Stimulated activated memory B cell treated with anti-CD40 and anti-IgM and Interleukin-4, amounts not matched to agents 10 μg/mL and 1 μg/mL and 100 μg/mL, for 72 hours (primary cell): ENCODE measurements at regions not wholly inside any gene's neighbourhood (a gene's known extent, or its start where the extent isn't known, plus 50 kb on each side); places are given as distances from the start of the nearest gene placed in this dataset.

ENCODE experiments used
- ATAC-seq: fragments of 150-1000 bp; cut with Tn5 transposase; 2 replicates; pipeline ENCODE4 v1.10.0; 2021
- H3K27ac Mint-ChIP-seq: one replicate; pipeline ENCODE4 v1.8.0; 2022; ENCODE audit warnings: mild to moderate bottlenecking, mixed read lengths
- H3K27me3 Mint-ChIP-seq: one replicate; pipeline ENCODE4 v1.8.0; 2022; ENCODE audit warnings: mixed read lengths
- H3K36me3 Mint-ChIP-seq: one replicate; pipeline ENCODE4 v1.8.0; 2022; ENCODE audit warnings: mixed read lengths
- H3K4me1 Mint-ChIP-seq: one replicate; pipeline ENCODE4 v1.8.0; 2022; ENCODE audit warnings: mixed read lengths
- H3K4me3 Mint-ChIP-seq: one replicate; pipeline ENCODE4 v1.8.0; 2022; ENCODE audit warnings: mild to moderate bottlenecking, moderate library complexity, mixed read lengths
- H3K9me3 Mint-ChIP-seq: one replicate; pipeline ENCODE4 v1.8.0; 2022; ENCODE audit warnings: mixed read lengths

DNA sequence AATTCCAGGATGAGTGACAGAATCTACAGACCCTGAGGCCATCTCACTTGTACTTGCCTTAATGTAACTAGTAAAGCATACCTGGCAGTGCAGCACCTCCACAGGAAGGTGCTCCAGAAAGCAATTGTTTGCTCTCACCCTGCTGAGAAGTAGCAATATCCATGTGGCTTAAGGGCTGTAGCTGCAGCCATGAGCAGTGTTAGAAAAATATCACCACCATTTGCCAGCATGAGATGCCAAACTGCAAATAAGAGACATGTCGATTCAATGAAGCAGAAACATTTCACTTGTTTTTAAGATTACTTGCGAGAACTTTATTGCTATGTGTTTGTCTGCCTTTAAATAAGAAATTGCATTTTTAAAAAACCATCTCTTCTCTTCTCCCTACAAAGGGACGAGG, 151.5 kb downstream of the PRL start:
- ATAC-seq: no peak
- no peaks in the 10 kb centered on the region for H3K4me1 Mint-ChIP-seq
- H3K9me3 Mint-ChIP-seq: no peaks in the 10 kb centered on the region
- no peak overlapping the region for H3K27ac Mint-ChIP-seq
- H3K27me3 Mint-ChIP-seq: no peaks in the 10 kb centered on the region
- H3K36me3 Mint-ChIP-seq: no peaks in the 10 kb centered on the region
- no peak overlapping the region for H3K4me3 Mint-ChIP-seq

DNA sequence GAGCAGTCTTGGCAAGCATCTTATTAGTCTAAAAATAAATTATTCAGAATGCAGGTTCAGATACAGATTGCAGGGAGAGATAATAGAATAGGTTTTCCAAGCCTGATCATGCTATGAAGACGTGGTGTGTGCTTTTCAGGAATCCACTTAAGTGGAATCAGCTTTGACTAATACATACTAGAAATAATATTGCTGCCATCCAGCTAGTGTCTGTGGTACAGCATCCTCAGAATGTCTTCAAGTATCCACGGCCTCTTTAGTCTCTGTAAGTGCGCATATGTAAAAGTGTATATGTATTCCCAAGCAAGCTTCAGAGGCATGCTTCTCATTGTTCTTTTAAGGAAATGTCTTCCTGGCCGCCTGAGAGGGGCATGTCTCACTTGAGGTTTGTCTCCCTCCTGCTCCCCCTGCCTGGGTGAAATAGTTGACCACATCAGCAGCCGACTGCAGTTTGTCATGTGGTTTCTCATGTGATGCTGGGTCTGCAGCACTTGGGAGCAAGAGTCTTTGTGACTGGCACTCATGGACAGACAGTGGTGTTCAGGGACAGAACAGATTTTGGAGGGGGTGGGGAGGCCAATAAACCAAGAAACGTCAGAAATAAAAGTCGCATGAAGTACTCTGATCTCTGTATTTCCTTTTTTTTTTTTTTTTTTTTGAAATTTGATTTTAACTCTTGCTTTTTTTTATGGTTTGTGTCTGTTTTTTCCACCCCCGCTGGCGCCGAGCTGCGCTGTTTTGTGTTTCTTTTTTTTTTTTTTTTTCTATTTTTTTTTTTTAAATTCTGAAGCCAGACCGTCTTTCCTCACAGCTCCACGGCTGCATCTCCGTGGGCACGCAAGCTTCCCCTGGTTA, 150.8 kb downstream of the PRL start:
- Mint-ChIP-seq H3K4me3 (no peak overlapping the region), H3K9me3 (no peaks in the 10 kb centered on the region), H3K27ac (no peak overlapping the region), H3K36me3 (no peaks in the 10 kb centered on the region), H3K4me1 (no peaks in the 10 kb centered on the region), H3K27me3 (no peaks in the 10 kb centered on the region)
- ATAC-seq: no peak

- Mint-ChIP-seq H3K36me3 (no peaks in the 10 kb centered on the region), H3K27me3 (no peaks in the 10 kb centered on the region), H3K9me3 (no peaks in the 10 kb centered on the region), H3K4me1 (no peaks in the 10 kb centered on the region), H3K4me3 (no peak overlapping the region), H3K27ac (no peak overlapping the region)
- ATAC-seq: no peak
Measured at GRCh38 chr6:22146678-22146930, 150.2 kb downstream of the PRL start.

GRCh38 chr6:22146931-22147701, 149.7 kb downstream of the PRL start:
- no peak overlapping the region for H3K4me3 Mint-ChIP-seq
- no peaks in the 10 kb centered on the region for H3K27me3 Mint-ChIP-seq
- no peaks in the 10 kb centered on the region for H3K36me3 Mint-ChIP-seq
- no peak overlapping the region for H3K27ac Mint-ChIP-seq
- H3K9me3 Mint-ChIP-seq: no peaks in the 10 kb centered on the region
- no peaks in the 10 kb centered on the region for H3K4me1 Mint-ChIP-seq
- ATAC-seq: no peak

GRCh38 chr6:22147921-22148776, 148.7 kb downstream of the PRL start:
- H3K27ac Mint-ChIP-seq: no peak overlapping the region
- no peak overlapping the region for H3K4me3 Mint-ChIP-seq
- H3K36me3 Mint-ChIP-seq: no peaks in the 10 kb centered on the region
- no peak for ATAC-seq
- H3K9me3 Mint-ChIP-seq: no peaks in the 10 kb centered on the region
- no peaks in the 10 kb centered on the region for H3K4me1 Mint-ChIP-seq
- H3K27me3 Mint-ChIP-seq: no peaks in the 10 kb centered on the region

- no peak for ATAC-seq
- Mint-ChIP-seq H3K27ac (no peak overlapping the region), H3K36me3 (no peaks in the 10 kb centered on the region)
Measured at GRCh38 chr6:22149096-22149495, 147.7 kb downstream of the PRL start.

GRCh38 chr6:22149501-22150367, 147.1 kb downstream of the PRL start:
- ATAC-seq: no peak
- no peak overlapping the region for H3K4me3 Mint-ChIP-seq
- H3K27ac Mint-ChIP-seq: no peak overlapping the region
- H3K9me3 Mint-ChIP-seq: no peaks in the 10 kb centered on the region
- H3K36me3 Mint-ChIP-seq: no peaks in the 10 kb centered on the region
- no peaks in the 10 kb centered on the region for H3K27me3 Mint-ChIP-seq
- H3K4me1 Mint-ChIP-seq: no peaks in the 10 kb centered on the region

More at GRCh38 chr6:22149096-22149495, 147.7 kb downstream of the PRL start:
- Mint-ChIP-seq H3K4me1 (no peaks in the 10 kb centered on the region), H3K9me3 (no peaks in the 10 kb centered on the region), H3K4me3 (no peak overlapping the region), H3K27me3 (no peaks in the 10 kb centered on the region)

GRCh38 chr6:22150368-22151035, 146.3 kb downstream of the PRL start:
- Mint-ChIP-seq H3K4me1 (no peaks in the 10 kb centered on the region), H3K4me3 (no peak overlapping the region), H3K36me3 (no peaks in the 10 kb centered on the region), H3K27me3 (no peaks in the 10 kb centered on the region), H3K27ac (no peak overlapping the region), H3K9me3 (no peaks in the 10 kb centered on the region)
- no peak for ATAC-seq

GRCh38 chr6:22151892-22152291, 144.9 kb downstream of the PRL start:
- Mint-ChIP-seq H3K9me3 (no peaks in the 10 kb centered on the region), H3K27me3 (no peaks in the 10 kb centered on the region), H3K27ac (no peak overlapping the region), H3K4me3 (no peak overlapping the region), H3K36me3 (no peaks in the 10 kb centered on the region), H3K4me1 (no peaks in the 10 kb centered on the region)
- no peak for ATAC-seq

DNA sequence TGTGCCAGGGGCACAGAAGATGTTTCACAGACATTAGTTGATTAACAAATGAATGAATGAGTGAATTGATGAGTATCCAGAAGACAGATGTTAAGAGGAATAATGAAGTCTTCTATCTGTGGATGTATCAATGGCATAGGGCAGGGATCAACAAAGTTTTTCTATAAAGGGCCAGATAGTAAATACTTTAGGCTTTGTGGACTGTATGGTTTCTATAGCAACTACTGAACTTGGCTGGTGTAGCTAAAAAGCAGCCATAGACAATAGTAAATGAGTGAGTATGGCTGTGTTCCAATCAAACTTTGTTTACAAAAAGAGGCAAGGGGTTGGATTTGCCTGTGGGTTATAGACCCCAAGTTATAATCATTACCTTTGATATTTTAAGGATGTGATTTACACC, 144.0 kb downstream of the PRL start:
- Mint-ChIP-seq H3K27me3 (no peaks in the 10 kb centered on the region), H3K4me1 (no peaks in the 10 kb centered on the region), H3K4me3 (no peak overlapping the region), H3K27ac (no peak overlapping the region), H3K9me3 (no peaks in the 10 kb centered on the region), H3K36me3 (no peaks in the 10 kb centered on the region)
- no peak for ATAC-seq

GRCh38 chr6:22153384-22154158, 143.3 kb downstream of the PRL start:
- no peaks in the 10 kb centered on the region for H3K36me3 Mint-ChIP-seq
- ATAC-seq: no peak
- no peaks in the 10 kb centered on the region for H3K27me3 Mint-ChIP-seq
- no peaks in the 10 kb centered on the region for H3K9me3 Mint-ChIP-seq
- H3K4me1 Mint-ChIP-seq: no peaks in the 10 kb centered on the region
- no peak overlapping the region for H3K27ac Mint-ChIP-seq
- no peak overlapping the region for H3K4me3 Mint-ChIP-seq

- no peaks in the 10 kb centered on the region for H3K9me3 Mint-ChIP-seq
- H3K27me3 Mint-ChIP-seq: no peaks in the 10 kb centered on the region
- H3K27ac Mint-ChIP-seq: no peak overlapping the region
- H3K4me3 Mint-ChIP-seq: no peak overlapping the region
- H3K4me1 Mint-ChIP-seq: no peaks in the 10 kb centered on the region
- no peak for ATAC-seq
- no peaks in the 10 kb centered on the region for H3K36me3 Mint-ChIP-seq
Measured at GRCh38 chr6:22155551-22155950, 141.3 kb downstream of the PRL start.

DNA sequence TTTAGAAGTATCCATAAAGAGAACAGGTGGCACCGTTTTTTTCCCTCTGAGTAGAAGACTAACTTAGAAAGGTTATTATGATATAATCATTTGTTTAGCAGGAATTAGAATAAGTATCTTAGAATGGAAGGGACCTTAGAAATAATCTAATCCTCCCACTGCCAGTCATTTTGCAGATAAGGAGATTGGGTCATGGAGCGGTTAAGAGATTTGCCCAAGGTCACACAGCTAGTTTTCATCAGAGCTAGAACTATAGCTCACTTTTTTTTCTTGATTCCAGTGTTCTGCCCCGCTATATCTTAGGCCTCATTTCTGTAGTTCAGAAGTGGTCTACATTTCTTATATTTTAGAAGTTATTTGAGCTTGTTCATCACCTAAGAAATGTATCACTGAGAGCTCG, 139.6 kb downstream of the PRL start:
- H3K27ac Mint-ChIP-seq: no peak overlapping the region
- no peak for ATAC-seq
- H3K36me3 Mint-ChIP-seq: no peaks in the 10 kb centered on the region
- no peak overlapping the region for H3K4me3 Mint-ChIP-seq
- no peaks in the 10 kb centered on the region for H3K9me3 Mint-ChIP-seq
- H3K27me3 Mint-ChIP-seq: no peaks in the 10 kb centered on the region
- no peaks in the 10 kb centered on the region for H3K4me1 Mint-ChIP-seq

- H3K9me3 Mint-ChIP-seq: peaks cover 4% of the 10 kb centered on the region
- H3K4me3 Mint-ChIP-seq: no peak overlapping the region
- no peak for ATAC-seq
- no peaks in the 10 kb centered on the region for H3K36me3 Mint-ChIP-seq
- no peak overlapping the region for H3K27ac Mint-ChIP-seq
- no peaks in the 10 kb centered on the region for H3K27me3 Mint-ChIP-seq
- no peaks in the 10 kb centered on the region for H3K4me1 Mint-ChIP-seq
Measured at GRCh38 chr6:22164236-22164635, 132.6 kb downstream of the PRL start.
